Lung (tissue), 11 donors: ENCODE measurements at regions not wholly inside any gene's neighbourhood (a gene's known extent, or its start where the extent isn't known, plus 50 kb on each side); places are given as distances from the start of the nearest gene placed in this dataset.
A peak's percentile ranks its signal among the peaks of the same experiment; 100 is the strongest.

Experiments
- ATAC-seq: fragments of 200-7000 bp; cut with Tn5 transposase; one replicate; pipeline ENCODE4 v1.9.1; 2020; ENCODE audit warnings: moderate number of reproducible peaks; ENCODE audit not compliant: insufficient read depth, low FRiP score
- DNase-seq, 3 donors: peaks; one replicate each; pipeline ENCODE4 v3.0.0-alpha.2; 2013 to 2017
- H3K27ac ChIP-seq, 2 donors: one replicate each; pipeline ENCODE4 v1.5.1; 2013; ENCODE audit warnings: mild to moderate bottlenecking in 2 of 2, moderate library complexity in 2 of 2, control low read depth in 1 of 2, inconsistent platforms in 1 of 2, low read depth in 1 of 2, low read length in 1 of 2
- H3K27me3 ChIP-seq, 3 donors: one replicate each; pipeline ENCODE4 v1.5.1; 2013; ENCODE audit warnings: low read length in 2 of 3; ENCODE audit not compliant: control insufficient read depth in 3 of 3, insufficient read depth in 3 of 3
- H3K36me3 ChIP-seq, 4 donors: one replicate each; pipeline ENCODE4 v1.5.1; 2013; ENCODE audit warnings: low read length in 4 of 4, mild to moderate bottlenecking in 1 of 4, moderate library complexity in 1 of 4; ENCODE audit not compliant: control insufficient read depth in 4 of 4, insufficient read depth in 4 of 4
- H3K4me1 ChIP-seq, 5 donors: one replicate each; pipeline ENCODE4 v1.5.1; 2013; ENCODE audit warnings: low read length in 5 of 5, mild to moderate bottlenecking in 2 of 5, moderate library complexity in 1 of 5; ENCODE audit not compliant: control insufficient read depth in 5 of 5, insufficient read depth in 5 of 5
- H3K4me3 ChIP-seq: one replicate; pipeline ENCODE4 v1.5.1; 2013; ENCODE audit warnings: mild to moderate bottlenecking, control low read depth, moderate library complexity
- H3K9ac ChIP-seq, 2 donors: one replicate each; pipeline ENCODE4 v1.5.1; 2013; ENCODE audit warnings: low read length in 2 of 2, control low read depth in 1 of 2; ENCODE audit not compliant: insufficient read depth in 1 of 2
- H3K9me3 ChIP-seq, 4 donors: one replicate each; pipeline ENCODE4 v1.5.1; 2013; ENCODE audit warnings: low read length in 3 of 4, mild to moderate bottlenecking in 1 of 4, moderate library complexity in 1 of 4; ENCODE audit not compliant: control insufficient read depth in 4 of 4, insufficient read depth in 3 of 4
- WGBS, 2 donors: extraction: QIAGEN DNeasy Blood & Tissue Kit; methylation state at CpG; one replicate each; pipeline ENCODE4 v1.1.7; 2013; 5-methylcytosine and 5-hydroxymethylcytosine counted together
- TF ChIP-seq, protein P1 (sequence below): IDR thresholded peaks from 2 replicates; pipeline ENCODE4 v1.5.1; 2012; ENCODE audit warnings: mild to moderate bottlenecking; ENCODE audit errors: control extremely low read depth, extremely low read depth
- donor health status: control.
- donor health status: control.
- donor health status: Bipolar disorder and iron deficiency.
- donor health status: healthy.
- donor health status: DM: yes; HTN: yes; CAD: no.

DNA sequence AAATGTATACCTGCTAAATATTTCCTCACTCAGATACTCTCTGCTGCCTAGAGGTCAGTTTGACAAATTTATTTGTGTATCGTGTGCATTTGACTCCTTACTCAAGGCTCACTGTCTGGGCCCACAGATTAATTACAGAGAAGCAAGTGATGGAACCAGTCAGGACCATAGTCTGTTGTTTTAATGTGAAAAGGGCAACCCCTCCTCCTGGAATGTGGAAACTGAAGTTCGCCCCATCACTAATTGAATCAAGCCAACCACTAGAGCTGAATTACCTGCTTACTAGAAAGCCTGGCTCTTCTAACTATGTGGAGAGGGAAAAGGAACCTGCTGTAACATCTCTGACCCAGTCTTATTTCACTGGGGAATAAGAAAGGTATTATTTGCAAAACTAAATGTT lies 199.9 kb upstream of the KRR1 start:
- Histone ChIP-seq H3K4me1 (peaks cover 2 to 27% (median 13%) of the 10 kb centered on the region in 5 donors), H3K36me3 (no peaks in the 10 kb centered on the region), H3K27ac (no peak overlapping the region), H3K27me3 (peaks cover 0 to 13% (median 0%) of the 10 kb centered on the region in 3 donors), H3K9me3 (no peaks in the 10 kb centered on the region), H3K4me3 (no peak overlapping the region), H3K9ac (no peak overlapping the region)
- ATAC-seq = no peak
- TF ChIP-seq, protein P1, sequence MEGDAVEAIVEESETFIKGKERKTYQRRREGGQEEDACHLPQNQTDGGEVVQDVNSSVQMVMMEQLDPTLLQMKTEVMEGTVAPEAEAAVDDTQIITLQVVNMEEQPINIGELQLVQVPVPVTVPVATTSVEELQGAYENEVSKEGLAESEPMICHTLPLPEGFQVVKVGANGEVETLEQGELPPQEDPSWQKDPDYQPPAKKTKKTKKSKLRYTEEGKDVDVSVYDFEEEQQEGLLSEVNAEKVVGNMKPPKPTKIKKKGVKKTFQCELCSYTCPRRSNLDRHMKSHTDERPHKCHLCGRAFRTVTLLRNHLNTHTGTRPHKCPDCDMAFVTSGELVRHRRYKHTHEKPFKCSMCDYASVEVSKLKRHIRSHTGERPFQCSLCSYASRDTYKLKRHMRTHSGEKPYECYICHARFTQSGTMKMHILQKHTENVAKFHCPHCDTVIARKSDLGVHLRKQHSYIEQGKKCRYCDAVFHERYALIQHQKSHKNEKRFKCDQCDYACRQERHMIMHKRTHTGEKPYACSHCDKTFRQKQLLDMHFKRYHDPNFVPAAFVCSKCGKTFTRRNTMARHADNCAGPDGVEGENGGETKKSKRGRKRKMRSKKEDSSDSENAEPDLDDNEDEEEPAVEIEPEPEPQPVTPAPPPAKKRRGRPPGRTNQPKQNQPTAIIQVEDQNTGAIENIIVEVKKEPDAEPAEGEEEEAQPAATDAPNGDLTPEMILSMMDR = no peak
- no peak for DNase-seq
- 94 to 97% methylated on average over 2 of the region's 2 CpGs for WGBS, 2 donors

DNA sequence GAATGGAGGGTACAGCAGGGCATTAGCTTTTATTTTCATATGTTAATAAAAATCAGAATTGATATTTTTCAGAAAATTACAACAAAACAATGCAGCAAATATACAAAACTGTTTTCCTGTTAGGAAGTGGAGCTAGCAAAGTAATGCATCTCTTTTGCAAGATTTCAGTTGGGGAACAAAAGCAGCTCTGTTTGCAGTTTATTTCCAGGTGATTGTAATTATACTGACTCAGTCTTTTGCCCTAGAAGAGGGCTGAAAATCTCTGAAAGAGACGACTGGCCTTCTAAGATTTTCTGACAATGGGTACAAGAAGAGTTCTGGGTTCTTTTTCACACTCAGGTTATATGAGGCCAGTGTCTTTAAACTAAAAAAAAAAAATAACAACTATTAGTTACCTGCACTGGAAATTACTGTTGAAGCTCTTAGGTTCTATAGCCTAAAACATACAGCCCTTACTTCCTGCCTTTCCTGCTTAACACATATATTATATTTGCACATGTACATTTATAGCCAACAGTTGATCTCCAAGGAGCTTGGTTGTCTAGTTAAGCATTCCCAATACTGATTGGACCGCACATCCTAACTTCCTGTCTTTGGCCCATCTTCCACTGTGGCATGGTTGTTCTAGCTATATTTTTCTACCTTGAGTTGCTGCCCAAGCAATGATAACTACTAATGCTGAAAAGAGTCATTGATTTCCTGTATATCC lies 199.1 kb upstream of the KRR1 start:
- no peak overlapping the region for H3K9ac ChIP-seq
- TF ChIP-seq, protein P1 = no peak
- no peaks in the 10 kb centered on the region for H3K9me3 ChIP-seq
- WGBS, 2 donors = 90 to 93% methylated on average over 2 of the region's 2 CpGs
- H3K4me3 ChIP-seq = no peak overlapping the region
- peaks cover 2 to 34% (median 13%) of the 10 kb centered on the region in 5 donors for H3K4me1 ChIP-seq
- DNase-seq = no peak
- H3K27ac ChIP-seq = no peak overlapping the region
- peaks cover 0 to 6% (median 0%) of the 10 kb centered on the region in 3 donors for H3K27me3 ChIP-seq
- ATAC-seq = no peak
- H3K36me3 ChIP-seq = no peaks in the 10 kb centered on the region

DNA sequence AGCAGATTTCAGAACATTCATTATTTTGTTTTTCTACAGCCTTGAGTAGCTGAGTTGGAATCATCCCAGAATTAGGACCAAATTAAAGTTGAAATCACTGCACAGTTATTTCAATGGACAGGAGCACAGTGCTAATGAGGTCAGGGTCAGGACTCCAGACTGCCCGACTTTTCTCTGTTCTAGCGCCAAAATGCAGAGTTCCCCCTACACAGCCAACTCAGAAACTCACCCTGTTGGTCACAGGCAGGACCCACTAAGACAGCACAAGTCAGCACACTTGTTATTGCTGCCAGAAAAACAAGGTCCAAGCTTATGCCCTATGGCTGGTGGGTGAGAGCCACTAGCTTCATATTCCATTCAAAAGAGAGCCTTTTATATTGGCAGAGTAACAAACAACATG lies 198.1 kb upstream of the KRR1 start:
- no peaks in the 10 kb centered on the region for H3K36me3 ChIP-seq
- H3K27ac ChIP-seq = no peak overlapping the region
- H3K27me3 ChIP-seq = no peaks in the 10 kb centered on the region
- H3K9ac ChIP-seq = no peak overlapping the region
- ATAC-seq = no peak
- H3K9me3 ChIP-seq = no peaks in the 10 kb centered on the region
- TF ChIP-seq, protein P1 = no peak
- no peak overlapping the region for H3K4me3 ChIP-seq
- peaks cover 2 to 36% (median 13%) of the 10 kb centered on the region in 5 donors for H3K4me1 ChIP-seq
- WGBS, 2 donors = 81 to 83% methylated on average over 2 of the region's 2 CpGs
- peak; percentile 42 to 73 (median 65) for DNase-seq

DNA sequence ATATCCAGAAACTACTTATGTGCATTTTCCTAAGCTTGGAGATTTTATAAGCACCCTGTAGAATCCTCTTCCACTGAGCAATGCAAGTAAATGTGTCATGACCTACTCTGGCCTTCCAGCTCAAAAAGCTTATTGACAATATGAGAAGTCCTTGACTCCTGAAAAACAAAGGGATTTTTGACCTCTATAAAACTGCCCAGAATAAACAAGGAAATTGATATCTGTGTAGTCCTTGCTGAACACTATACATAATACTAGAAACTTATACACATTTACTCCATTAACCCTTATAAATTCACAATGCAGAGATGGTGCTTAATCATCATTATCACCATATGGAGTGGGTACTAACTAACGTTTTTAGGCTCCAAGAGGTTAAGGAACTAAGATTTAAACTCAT lies 197.4 kb upstream of the KRR1 start:
- DNase-seq = peak in 1 of 3 donors; percentile 7
- Histone ChIP-seq H3K4me1 (peaks cover 2 to 36% (median 13%) of the 10 kb centered on the region in 5 donors), H3K9me3 (no peaks in the 10 kb centered on the region), H3K4me3 (no peak overlapping the region), H3K36me3 (no peaks in the 10 kb centered on the region), H3K27ac (no peak overlapping the region), H3K9ac (no peak overlapping the region), H3K27me3 (no peaks in the 10 kb centered on the region)
- ATAC-seq = no peak
- 61 to 63% methylated on average over 1 of the region's 1 CpG for WGBS, 2 donors
- TF ChIP-seq, protein P1 = no peak
